D721Med (cell line): ENCODE measurements at regions not wholly inside any gene's neighbourhood (a gene's known extent, or its start where the extent isn't known, plus 50 kb on each side); places are given as distances from the start of the nearest gene placed in this dataset.
"Not testable (repeated sequence)": the region's sequence is repeated elsewhere in the genome, so short reads cannot be mapped to it uniquely, and the experiment has no call there.

ENCODE experiments used
- DNase-seq: peaks from one replicate; pipeline ENCODE4 v3.0.0; 2011; ENCODE audit warnings: low spot score; ENCODE audit not compliant: insufficient read length
- FAIRE-seq: peaks from 2 replicates; lab custom pipeline; 2011; peaks lifted over from hg19 to GRCh38; lab: Jason Lieb, UNC
- TF ChIP-seq, protein P1 (sequence below): IDR thresholded peaks from 2 replicates; pipeline ENCODE4 v1.5.1; 2012; ENCODE audit warnings: mild to moderate bottlenecking, control low read depth; ENCODE audit not compliant: insufficient read depth; ENCODE audit errors: missing control alignments

DNA sequence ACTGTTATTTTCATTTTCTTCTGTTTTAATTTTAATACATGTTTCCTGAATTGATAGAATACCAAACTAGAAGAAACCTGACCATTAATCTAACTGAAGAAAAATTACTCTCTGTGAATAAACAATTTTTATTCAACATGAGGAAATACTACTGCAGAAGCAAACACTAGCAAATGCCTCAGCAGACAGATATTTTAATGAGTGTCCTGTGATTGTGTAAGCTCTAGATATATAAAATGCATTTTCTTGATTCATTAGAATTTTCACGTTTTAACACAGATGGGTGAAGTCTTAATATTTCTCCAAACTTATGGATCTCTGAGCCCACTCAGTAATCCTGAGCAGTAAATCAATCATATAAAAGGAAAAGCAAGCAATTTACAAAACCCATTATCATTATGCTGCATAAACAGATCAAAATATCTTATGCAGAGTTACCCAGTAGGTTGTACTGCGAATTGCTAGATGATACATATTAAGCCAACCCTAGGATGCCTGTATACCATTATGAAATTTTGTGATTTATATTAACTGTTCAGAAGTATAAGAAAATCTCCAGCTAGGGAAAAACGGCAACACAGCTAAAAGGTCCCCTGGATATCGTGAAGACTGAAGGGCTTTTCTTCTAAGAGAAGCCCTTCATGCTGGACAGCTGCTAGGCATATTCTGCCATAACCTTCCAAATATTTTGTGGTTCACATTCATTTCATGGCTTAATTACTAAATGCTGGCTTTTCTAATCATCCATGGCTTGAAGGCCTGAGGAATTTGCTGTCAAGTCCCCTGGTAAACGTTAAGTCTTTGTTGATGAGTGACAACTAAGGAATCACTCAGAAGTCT is 157.7 kb upstream of the TGFBR2 start:
- TF ChIP-seq, protein P1, sequence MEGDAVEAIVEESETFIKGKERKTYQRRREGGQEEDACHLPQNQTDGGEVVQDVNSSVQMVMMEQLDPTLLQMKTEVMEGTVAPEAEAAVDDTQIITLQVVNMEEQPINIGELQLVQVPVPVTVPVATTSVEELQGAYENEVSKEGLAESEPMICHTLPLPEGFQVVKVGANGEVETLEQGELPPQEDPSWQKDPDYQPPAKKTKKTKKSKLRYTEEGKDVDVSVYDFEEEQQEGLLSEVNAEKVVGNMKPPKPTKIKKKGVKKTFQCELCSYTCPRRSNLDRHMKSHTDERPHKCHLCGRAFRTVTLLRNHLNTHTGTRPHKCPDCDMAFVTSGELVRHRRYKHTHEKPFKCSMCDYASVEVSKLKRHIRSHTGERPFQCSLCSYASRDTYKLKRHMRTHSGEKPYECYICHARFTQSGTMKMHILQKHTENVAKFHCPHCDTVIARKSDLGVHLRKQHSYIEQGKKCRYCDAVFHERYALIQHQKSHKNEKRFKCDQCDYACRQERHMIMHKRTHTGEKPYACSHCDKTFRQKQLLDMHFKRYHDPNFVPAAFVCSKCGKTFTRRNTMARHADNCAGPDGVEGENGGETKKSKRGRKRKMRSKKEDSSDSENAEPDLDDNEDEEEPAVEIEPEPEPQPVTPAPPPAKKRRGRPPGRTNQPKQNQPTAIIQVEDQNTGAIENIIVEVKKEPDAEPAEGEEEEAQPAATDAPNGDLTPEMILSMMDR: no peak
- FAIRE-seq (peak; percentile 32), DNase-seq (no peak)

DNA sequence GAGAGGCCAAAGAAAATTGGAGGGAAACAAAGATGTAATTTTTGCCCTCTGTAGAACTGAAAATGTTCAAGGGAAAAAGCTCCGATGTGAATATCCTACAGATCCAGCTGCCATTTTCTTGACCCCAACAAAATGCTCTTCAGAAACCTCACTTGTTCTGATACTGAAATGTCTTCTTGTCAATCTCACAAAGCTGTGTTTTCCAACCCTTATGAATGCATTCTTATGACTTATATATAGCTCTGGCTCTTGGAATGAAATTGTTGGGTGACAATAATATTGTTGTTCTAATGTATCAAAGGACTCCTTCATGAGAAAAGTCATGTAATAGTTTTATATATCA is 157.1 kb upstream of the TGFBR2 start:
- FAIRE-seq (no peak), DNase-seq (no peak)
- TF ChIP-seq, protein P1: no peak

DNA sequence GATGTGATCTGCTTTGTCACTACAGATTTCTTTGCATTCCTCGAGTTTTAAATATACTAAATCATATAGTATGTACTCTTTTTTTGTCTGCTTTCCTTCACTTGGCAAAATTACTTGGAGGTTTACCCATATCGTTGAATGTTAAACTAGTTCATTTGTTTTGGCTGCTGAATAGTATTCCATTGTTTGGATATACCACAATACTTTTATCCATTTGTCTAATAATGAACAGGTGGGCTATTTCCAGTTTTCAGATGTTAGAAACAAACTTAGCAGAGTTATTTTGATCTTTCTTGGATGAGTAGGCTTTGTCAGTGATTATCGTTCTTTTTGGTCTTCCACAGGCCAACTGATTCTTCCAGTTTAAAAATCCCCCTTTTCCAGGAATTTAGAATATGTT is 154.0 kb upstream of the TGFBR2 start:
- FAIRE-seq: no peak
- TF ChIP-seq, protein P1: no peak

DNA sequence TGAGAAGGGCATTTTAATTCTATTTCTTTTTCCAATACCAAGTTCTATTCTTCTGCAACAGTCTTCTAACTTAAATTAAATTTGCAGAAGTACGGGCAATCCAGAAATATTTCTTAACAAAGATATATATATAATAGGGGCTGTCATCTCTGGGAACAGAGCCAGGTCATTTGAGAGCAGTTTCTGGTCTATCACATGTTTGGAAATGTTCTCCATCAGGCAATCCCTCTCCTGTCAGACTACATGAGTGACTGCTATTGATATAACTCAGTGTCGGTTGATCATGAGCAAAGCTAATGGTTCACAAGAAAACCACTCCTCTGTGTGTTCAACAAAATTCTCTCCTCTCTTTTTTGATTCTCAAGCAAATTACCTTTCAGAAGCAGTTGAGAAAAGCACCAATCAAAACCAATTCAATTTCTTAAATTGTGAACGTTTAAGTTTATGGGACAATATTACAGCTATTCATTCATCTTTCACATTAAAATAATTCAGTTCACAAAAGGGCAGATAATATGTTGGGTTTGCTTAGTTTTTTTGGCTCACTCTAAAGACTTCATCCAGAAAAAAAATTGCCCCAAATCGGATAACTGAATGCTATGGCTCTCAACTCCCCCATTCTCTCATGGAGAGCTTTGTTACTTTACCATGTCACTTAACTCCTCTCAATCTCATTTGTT is 152.9 kb upstream of the TGFBR2 start:
- FAIRE-seq (no peak), DNase-seq (no peak)
- TF ChIP-seq, protein P1: no peak

More for the DNA sequence above, 154.0 kb upstream of the TGFBR2 start:
- no peak for DNase-seq

DNA sequence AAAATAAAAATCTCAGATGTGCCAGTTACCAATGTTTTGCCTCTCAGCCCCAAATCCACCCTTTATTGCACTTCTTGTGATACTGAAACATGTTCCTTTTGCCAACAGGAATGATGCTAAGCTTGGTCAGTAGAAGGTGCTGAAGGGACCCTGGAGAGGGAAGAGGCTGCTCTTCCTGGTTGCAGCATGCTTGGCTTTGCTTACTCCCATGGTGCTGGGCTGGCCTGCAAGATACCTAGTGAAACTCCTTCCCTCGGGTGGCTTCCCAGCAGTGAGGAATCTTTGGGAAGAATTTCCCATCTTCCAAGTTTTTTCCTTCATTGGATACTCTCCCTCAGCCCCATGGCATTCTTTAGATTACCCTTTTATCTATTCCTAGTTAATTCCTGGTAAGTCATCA is 151.8 kb upstream of the TGFBR2 start:
- DNase-seq: no peak
- TF ChIP-seq, protein P1: no peak
- no peak for FAIRE-seq

DNA sequence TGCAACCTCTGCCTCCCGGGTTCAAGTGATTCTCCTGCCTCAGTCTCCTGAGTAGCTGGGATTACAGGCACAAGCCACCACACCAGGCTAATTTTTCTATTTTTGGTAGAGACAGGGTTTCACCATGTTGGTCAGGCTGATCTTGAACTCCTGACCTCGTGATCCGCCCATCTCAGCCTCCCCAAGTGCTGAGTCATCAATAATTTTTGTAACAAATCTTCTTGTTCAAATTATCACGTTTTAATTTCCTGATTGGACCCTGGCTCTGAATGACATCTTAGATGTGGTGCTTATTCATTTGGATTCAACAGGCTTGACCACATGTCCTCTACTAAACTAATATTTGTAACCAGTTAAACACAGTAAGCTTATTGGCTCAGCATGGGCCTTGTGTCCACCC is 151.3 kb upstream of the TGFBR2 start:
- FAIRE-seq, DNase-seq: not testable (repeated sequence)

DNA sequence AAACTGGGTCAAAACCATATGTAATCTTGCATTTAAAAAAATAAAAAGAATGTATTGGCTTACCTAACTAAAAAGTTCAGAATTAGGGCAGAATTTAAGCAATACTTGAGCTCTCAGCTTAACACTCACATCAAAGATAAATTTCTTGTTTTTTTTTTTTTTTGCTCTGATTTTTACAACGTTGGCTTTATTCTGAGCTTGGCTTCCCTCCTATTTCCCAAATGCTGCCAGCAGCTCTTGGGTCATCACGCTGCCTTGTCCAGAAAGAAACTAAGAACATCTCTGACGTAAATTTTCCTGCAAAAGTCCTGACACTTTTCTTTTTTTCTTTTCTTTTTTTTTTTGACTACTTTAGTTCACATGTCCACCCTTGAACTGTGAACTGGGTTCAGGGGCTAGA is 150.6 kb upstream of the TGFBR2 start:
- no peak for DNase-seq
- TF ChIP-seq, protein P1: no peak
- FAIRE-seq: no peak
